ENCODE measurements at regions not wholly inside any gene's neighbourhood (a gene's known extent, or its start where the extent isn't known, plus 50 kb on each side); places are given as distances from the start of the nearest gene placed in this dataset.

DNA sequence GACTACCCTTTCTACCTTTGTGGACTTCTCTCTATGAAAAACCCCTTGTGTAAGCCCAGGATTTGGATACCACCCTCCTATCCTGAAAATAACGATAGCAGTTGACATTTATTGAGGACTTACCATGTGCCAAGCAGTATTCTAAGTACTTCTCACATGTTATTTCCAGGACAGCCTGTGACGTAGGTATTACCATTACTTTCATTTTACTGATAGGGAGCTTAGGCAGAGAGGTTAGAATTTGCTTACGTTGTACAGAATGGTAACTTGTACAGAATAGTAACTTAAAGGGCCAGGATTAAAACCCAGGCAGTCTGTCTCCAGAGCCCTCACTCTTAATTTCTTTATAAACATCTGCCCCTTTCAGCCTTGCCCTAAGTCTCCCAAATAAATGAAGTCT, 138.3 kb downstream of the NTMT2 start (continued):
- no peak for TF ChIP-seq ZNF695 (CRISPR knock-in tag; IDR thresholded peaks at IDR 0.05)

DNA sequence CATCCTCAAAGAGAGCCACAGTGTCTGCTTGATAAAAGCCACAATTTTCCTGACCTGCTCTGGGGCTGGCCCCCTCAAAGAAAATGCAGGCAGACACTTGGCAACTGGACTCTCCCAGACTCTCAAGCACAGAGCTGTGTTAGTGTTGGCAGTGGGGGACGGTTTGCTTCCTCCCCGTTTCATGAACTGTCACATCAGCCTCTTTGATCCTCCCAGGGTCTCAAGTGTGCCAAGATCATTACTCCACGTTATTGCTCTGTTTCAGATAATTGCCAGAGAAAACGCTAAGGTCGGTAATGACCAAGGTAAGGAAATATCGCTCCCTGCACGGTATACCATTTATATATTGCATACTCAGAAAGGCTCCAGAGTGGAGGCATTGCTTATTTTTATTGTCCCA, 138.8 kb downstream of the NTMT2 start:
- no peaks in the 10 kb centered on the region for H4K20me1 ChIP-seq (replicated peaks; ENCODE audit: control insufficient read depth, insufficient read depth, low read length)
- DNase-seq (ENCODE audit: extremely low read depth in 1 of 4, low spot score in 3 of 4) (no peak), FAIRE-seq (no peak), ATAC-seq (no peak)
- no peaks in the 10 kb centered on the region for H3K36me3 ChIP-seq (ENCODE audit: control insufficient read depth, insufficient read depth, low read length)
- intact Hi-C loops (cut with micrococcal nuclease) (no loop called here), in situ Hi-C loops (cut with MboI) (no loop called here)
- ChIA-PET CTCF (ENCODE audit: low intra/inter-chr PET ratio) (no interaction called here), POLR2A (no interaction called here)
- H3K27ac ChIP-seq (ENCODE audit: extremely low read depth, low read depth, low read length), result no peak overlapping the region
- H3K79me2 ChIP-seq (ENCODE audit: control insufficient read depth, insufficient read depth, low read length), result no peaks in the 10 kb centered on the region
- H3K4me3 ChIP-seq, result no peak overlapping the region
- TF ChIP-seq TBP (optimal IDR thresholded peaks at IDR 0.05; ENCODE audit: low read depth, low read length), result no peak
- TF ChIP-seq ZNF445 (CRISPR knock-in tag; IDR thresholded peaks at IDR 0.05; ENCODE audit: low read depth), result no peak
- no peak for TF ChIP-seq SNRNP70 (optimal IDR thresholded peaks at IDR 0.05; ENCODE audit: low read depth, low read length)
- TF ChIP-seq, protein P1, sequence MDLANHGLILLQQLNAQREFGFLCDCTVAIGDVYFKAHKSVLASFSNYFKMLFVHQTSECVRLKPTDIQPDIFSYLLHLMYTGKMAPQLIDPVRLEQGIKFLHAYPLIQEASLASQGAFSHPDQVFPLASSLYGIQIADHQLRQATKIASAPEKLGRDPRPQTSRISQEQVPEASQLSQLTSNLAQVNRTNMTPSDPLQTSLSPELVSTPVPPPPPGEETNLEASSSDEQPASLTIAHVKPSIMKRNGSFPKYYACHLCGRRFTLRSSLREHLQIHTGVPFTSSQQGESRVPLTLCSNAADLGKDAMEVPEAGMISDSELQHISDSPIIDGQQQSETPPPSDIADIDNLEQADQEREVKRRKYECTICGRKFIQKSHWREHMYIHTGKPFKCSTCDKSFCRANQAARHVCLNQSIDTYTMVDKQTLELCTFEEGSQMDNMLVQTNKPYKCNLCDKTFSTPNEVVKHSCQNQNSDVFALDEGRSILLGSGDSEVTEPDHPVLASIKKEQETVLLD (IDR thresholded peaks at IDR 0.05), result no peak
- no peak for TF ChIP-seq ZNF444 (CRISPR knock-in tag; IDR thresholded peaks at IDR 0.05)
- no peak for TF ChIP-seq PHB (CRISPR knock-in tag; IDR thresholded peaks at IDR 0.05)
- H3K9me3 ChIP-seq (replicated peaks; ENCODE audit: control insufficient read depth, insufficient read depth, low read depth, low read length), result no peaks in the 10 kb centered on the region
- no peaks in the 10 kb centered on the region for H3K27me3 ChIP-seq (ENCODE audit: control insufficient read depth in 2 of 2, insufficient read depth in 2 of 2, low read length in 2 of 2)
- H2AFZ ChIP-seq (ENCODE audit: low read depth, low read length), result no peak overlapping the region
- under 1% methylated on average over 7 of the region's 7 CpGs for WGBS (ENCODE audit: insufficient coverage, low coverage, missing lambda C conversion rate)
- H3K9ac ChIP-seq (ENCODE audit: insufficient read depth in 1 of 2, low read depth in 2 of 2, low read length in 2 of 2), result no peak overlapping the region
- BruUV-seq (replicated peaks), result no TSS peak
- no peaks in the 10 kb centered on the region for H3K4me1 ChIP-seq (replicated peaks in 1 of 2; ENCODE audit: control insufficient read depth in 2 of 2, insufficient read depth in 2 of 2, low read length in 2 of 2)
- H3K9me1 ChIP-seq (ENCODE audit: control insufficient read depth, insufficient read depth, low read length), result no peaks in the 10 kb centered on the region
- H3K4me2 ChIP-seq (ENCODE audit: insufficient read depth, low read length), result no peak overlapping the region
